IPS DF 6.9 (cell line): ENCODE measurements at regions not wholly inside any gene's neighbourhood (a gene's known extent, or its start where the extent isn't known, plus 50 kb on each side); places are given as distances from the start of the nearest gene placed in this dataset.

Experiments
- DNase-seq: peaks from one replicate; pipeline ENCODE4 v3.0.0-alpha.2; 2013; ENCODE audit warnings: low read depth, low spot score
- H3K27ac ChIP-seq: one replicate; pipeline ENCODE4 v1.5.1; 2013; ENCODE audit warnings: low read length, control low read depth
- H3K27me3 ChIP-seq: 2 replicates; pipeline ENCODE4 v1.6.1; 2013; ENCODE audit warnings: mild to moderate bottlenecking, low read length; ENCODE audit not compliant: control insufficient read depth, insufficient read depth
- H3K36me3 ChIP-seq: 2 replicates; pipeline ENCODE4 v1.6.1; 2013; ENCODE audit warnings: low read length; ENCODE audit not compliant: control insufficient read depth, insufficient read depth
- H3K4me1 ChIP-seq: 2 replicates; pipeline ENCODE4 v1.6.1; 2013; ENCODE audit warnings: low read length; ENCODE audit not compliant: control insufficient read depth, insufficient read depth
- H3K4me3 ChIP-seq: 2 replicates; pipeline ENCODE4 v1.5.1; 2013; ENCODE audit warnings: mild to moderate bottlenecking, low read length
- H3K9me3 ChIP-seq: 2 replicates; pipeline ENCODE4 v1.6.1; 2013; ENCODE audit warnings: low read length, inconsistent platforms; ENCODE audit not compliant: control insufficient read depth, insufficient read depth
- WGBS: extraction: QIAGEN DNeasy Blood & Tissue Kit; methylation state at CpG from one replicate; pipeline ENCODE4 v1.1.7; 2013; ENCODE audit warnings: mixed read lengths, missing lambda C conversion rate; ENCODE audit not compliant: insufficient read length, insufficient coverage; 5-methylcytosine and 5-hydroxymethylcytosine counted together

DNA sequence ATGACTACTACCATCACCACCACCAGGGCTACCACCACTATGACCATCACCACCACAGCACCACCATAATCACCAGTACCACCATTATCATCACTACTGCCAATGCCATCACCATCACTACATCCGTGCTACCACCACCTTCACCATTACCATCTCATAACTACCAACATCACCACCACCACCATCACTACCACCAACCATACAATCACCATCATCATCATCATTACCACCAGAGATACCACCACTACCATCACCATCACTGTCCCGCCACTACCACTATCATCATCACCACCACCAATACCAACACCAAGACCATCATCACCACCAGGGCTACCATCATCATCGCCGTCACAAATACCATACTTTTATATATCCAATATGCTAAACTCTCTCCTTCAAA lies 369.6 kb upstream of the DYNLRB2 start:
- 100% methylated on average over 2 of the region's 4 CpGs for WGBS

GRCh38 chr16:80167657-80168390 lies 373.0 kb upstream of the DYNLRB2 start:
- Histone ChIP-seq H3K4me3 (no peak overlapping the region), H3K36me3 (no peaks in the 10 kb centered on the region), H3K27ac (no peak overlapping the region), H3K4me1 (no peaks in the 10 kb centered on the region), H3K9me3 (no peaks in the 10 kb centered on the region), H3K27me3 (no peaks in the 10 kb centered on the region)
- WGBS = no CpG with 5 or more reads among the region's 10 CpGs
- DNase-seq = no peak

More for the DNA sequence above, 369.6 kb upstream of the DYNLRB2 start:
- Histone ChIP-seq H3K4me3 (no peak overlapping the region), H3K9me3 (no peaks in the 10 kb centered on the region), H3K4me1 (no peaks in the 10 kb centered on the region), H3K27ac (no peak overlapping the region), H3K27me3 (no peaks in the 10 kb centered on the region), H3K36me3 (no peaks in the 10 kb centered on the region)
- no peak for DNase-seq

DNA sequence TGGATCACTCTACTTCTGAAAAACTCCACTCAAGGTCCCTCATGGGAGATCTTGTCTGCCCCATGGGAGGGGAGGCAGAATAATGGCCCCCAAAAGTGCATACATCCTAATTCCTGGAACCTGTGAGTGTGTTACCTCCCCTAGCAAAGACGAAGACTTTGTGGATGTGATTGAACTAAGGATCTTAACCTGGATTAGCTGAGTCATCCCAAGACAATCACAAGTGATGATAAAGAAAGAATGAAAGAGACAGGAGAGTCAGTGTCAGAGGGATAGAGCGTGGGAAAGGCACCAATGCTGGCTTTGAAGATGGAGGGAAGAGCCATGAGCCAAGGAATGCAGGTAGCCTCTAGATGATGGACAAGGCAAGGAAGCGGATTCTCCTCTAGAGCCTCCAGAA lies 374.7 kb upstream of the DYNLRB2 start:
- Histone ChIP-seq H3K27me3 (no peaks in the 10 kb centered on the region), H3K27ac (no peak overlapping the region), H3K9me3 (no peaks in the 10 kb centered on the region), H3K4me1 (no peaks in the 10 kb centered on the region), H3K4me3 (no peak overlapping the region), H3K36me3 (no peaks in the 10 kb centered on the region)
- DNase-seq = no peak
- no CpG with 5 or more reads among the region's 3 CpGs for WGBS

DNA sequence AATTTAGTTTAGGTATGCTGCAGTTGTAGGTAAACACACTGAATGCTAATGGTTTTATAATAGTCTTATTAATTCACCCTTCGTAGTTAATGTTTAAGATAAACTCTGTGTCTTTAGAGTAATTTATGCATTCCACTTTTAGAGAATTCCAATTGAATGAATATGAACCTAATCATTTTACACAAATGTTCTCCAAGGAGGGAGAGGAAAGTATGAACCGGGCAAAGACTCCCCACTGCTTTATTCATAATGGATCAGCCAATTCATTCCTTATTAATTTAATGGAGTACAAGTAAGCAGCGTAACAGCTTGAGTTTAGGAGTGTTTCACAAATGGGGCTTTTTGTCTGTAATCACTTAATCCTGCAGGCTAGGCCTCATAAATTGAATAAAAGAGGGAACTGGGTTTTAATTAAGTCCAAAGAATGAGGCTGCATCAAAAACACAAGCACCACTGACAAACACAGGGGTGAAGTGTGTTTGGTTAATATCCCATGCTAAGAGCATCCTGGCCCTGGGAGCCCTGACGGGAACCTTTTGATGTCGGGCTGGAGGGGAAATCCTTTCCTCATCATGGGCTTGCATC lies 375.7 kb upstream of the DYNLRB2 start:
- Histone ChIP-seq H3K27ac (no peak overlapping the region), H3K36me3 (no peaks in the 10 kb centered on the region), H3K4me1 (no peaks in the 10 kb centered on the region), H3K4me3 (no peak overlapping the region), H3K27me3 (no peaks in the 10 kb centered on the region), H3K9me3 (no peaks in the 10 kb centered on the region)
- no peak for DNase-seq
- no CpG with 5 or more reads among the region's 5 CpGs for WGBS

DNA sequence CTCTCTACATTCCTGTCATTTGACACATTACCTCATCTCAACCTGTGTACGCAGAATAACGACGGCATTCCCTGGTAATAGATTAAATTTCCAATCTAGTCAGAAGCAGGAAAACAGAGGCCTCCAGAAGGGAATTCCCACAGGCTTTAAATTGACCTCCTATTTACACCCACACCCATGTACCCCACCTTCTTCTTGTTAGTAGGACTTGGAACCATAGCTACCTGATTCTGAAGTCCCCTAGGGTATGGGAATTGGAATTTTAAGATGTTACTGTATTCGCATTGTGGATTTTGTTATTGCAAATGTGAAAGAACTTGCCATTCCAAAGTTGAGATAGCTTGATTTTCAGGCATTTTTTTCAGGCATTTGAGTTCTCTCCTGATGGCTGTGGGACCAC lies 377.5 kb upstream of the DYNLRB2 start:
- no peaks in the 10 kb centered on the region for H3K4me1 ChIP-seq
- H3K4me3 ChIP-seq = no peak overlapping the region
- no CpG with 5 or more reads among the region's 4 CpGs for WGBS
- H3K9me3 ChIP-seq = no peaks in the 10 kb centered on the region
- H3K27me3 ChIP-seq = no peaks in the 10 kb centered on the region
- no peak for DNase-seq
- no peaks in the 10 kb centered on the region for H3K36me3 ChIP-seq
- no peak overlapping the region for H3K27ac ChIP-seq

DNA sequence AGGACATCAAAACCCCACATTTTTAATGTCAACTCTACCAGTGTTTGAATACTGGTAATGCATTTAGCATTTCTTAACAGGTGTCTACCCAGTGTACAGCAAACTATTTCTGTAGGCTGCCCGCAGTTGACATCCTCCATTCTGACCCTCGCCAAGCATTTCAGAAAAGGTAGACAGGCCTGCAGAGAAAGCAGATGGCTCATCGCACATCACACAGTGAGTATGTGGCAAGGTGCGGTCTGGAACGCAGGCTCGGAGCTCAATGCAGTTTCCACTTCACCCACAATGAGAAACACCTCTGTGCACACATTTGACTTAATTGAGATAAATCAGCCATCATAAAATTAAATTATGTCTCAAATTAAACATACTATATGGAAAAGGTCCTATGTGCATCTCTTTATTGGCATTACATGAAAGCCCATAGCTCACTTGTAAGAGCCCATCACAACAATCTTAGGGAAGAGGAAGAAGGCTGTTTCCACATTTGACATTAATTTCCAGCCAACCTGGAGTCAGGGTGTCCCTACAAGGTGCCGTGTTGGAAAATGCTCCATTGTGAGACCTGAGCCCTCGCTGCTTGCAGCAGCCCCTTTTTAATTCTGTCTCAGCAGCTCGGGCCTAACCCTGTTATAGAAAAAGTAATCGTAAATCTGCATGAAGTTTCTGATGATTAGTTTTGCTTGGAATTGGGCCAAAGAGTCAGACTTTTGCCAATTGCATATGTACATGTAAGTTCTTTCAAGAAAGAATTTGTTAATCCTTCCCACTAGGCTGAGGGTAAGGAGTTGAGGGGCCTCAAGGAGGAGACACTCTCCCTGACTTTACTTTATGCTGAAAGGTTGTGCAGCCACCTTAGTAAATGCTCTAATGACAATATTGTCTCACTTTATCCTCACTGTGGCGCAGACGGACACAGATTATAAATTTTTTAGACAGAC lies 378.7 kb upstream of the DYNLRB2 start:
- Histone ChIP-seq H3K4me3 (no peak overlapping the region), H3K4me1 (no peaks in the 10 kb centered on the region), H3K9me3 (no peaks in the 10 kb centered on the region), H3K27me3 (no peaks in the 10 kb centered on the region), H3K27ac (no peak overlapping the region), H3K36me3 (no peaks in the 10 kb centered on the region)
- no CpG with 5 or more reads among the region's 12 CpGs for WGBS
- no peak for DNase-seq

GRCh38 chr16:80158766-80159165 lies 382.0 kb upstream of the DYNLRB2 start:
- DNase-seq = no peak
- H3K4me3 ChIP-seq = no peak overlapping the region
- no peaks in the 10 kb centered on the region for H3K4me1 ChIP-seq
- H3K27ac ChIP-seq = no peak overlapping the region
- no peaks in the 10 kb centered on the region for H3K36me3 ChIP-seq
- no peaks in the 10 kb centered on the region for H3K27me3 ChIP-seq
- no peaks in the 10 kb centered on the region for H3K9me3 ChIP-seq
- no CpG with 5 or more reads among the region's 4 CpGs for WGBS

GRCh38 chr16:80151722-80152111 lies 389.1 kb upstream of the DYNLRB2 start:
- Histone ChIP-seq H3K4me1 (no peaks in the 10 kb centered on the region), H3K27ac (no peak overlapping the region), H3K9me3 (no peaks in the 10 kb centered on the region), H3K27me3 (no peaks in the 10 kb centered on the region), H3K4me3 (no peak overlapping the region), H3K36me3 (no peaks in the 10 kb centered on the region)
- no CpG with 5 or more reads among the region's 3 CpGs for WGBS
- DNase-seq = no peak

GRCh38 chr16:80150978-80151721 lies 389.6 kb upstream of the DYNLRB2 start:
- Histone ChIP-seq H3K36me3 (no peaks in the 10 kb centered on the region), H3K9me3 (no peaks in the 10 kb centered on the region), H3K4me3 (no peak overlapping the region), H3K4me1 (no peaks in the 10 kb centered on the region), H3K27ac (no peak overlapping the region), H3K27me3 (no peaks in the 10 kb centered on the region)
- no CpG with 5 or more reads among the region's 3 CpGs for WGBS
- no peak for DNase-seq

GRCh38 chr16:80148826-80149225 lies 392.0 kb upstream of the DYNLRB2 start:
- no peaks in the 10 kb centered on the region for H3K27me3 ChIP-seq
- no peaks in the 10 kb centered on the region for H3K4me1 ChIP-seq
- H3K27ac ChIP-seq = no peak overlapping the region
- no CpG with 5 or more reads among the region's 3 CpGs for WGBS
- H3K4me3 ChIP-seq = no peak overlapping the region
- no peaks in the 10 kb centered on the region for H3K36me3 ChIP-seq
- H3K9me3 ChIP-seq = no peaks in the 10 kb centered on the region
- DNase-seq = no peak
